ENCODE measurements at regions not wholly inside any gene's neighbourhood (a gene's known extent, or its start where the extent isn't known, plus 50 kb on each side); places are given as distances from the start of the nearest gene placed in this dataset. TPM values are rescaled to one million over a fixed set of nuclear protein-coding genes. Genes with fewer than 3 reads are reported as not detected.
"Not testable (repeated sequence)": the region's sequence is repeated elsewhere in the genome, so short reads cannot be mapped to it uniquely, and the experiment has no call there.

GRCh38 chr16:29607428-29607823, 55.6 kb upstream of the SPN start:
- H3K36me3 ChIP-seq (ENCODE audit: low read depth); POLR2A ChIA-PET (ENCODE audit: unreplicated experiment): not testable (repeated sequence)

DNA sequence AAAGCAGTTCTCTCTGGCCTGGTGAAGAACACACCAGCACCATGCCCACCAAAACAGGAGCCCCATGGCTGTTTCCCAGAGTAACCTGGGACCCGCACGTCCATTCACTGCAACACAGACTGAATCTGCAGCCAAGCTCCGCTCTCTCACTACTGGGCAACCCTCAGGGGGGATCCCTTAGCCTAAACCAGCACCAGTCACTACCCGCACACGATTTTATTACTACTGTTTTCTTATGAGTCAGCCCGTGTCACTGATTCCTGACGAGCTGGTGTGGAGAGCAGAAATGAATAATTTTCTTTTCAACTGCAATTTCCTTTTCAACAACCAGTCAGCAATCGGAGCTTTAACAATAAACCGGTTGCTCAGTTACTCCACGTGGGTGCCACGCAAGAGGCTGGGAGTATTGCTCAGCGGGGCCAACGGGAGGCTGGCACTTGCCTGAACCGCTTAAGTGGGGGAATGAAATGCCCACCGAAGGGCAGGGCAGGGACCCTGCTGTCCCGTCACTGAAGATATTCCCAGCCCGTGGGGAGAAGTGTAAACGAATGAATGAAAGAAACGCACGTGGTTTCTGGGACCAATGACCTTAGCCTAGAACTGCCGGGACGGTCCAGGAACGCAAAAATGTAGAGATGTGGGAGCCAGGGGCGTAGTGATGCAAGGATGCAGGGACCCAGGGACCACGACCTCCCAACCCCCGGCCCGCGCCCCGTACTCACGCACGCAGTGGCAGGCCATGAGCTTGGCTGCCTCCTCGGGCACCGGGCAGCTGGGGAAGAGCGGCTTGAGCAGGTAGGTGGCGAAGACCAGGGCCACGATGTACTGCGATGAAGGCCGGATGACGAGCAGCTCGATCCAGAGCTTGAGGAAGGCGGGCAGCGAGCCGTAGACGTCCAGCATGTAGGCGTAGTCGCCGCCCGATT, 50.4 kb upstream of the SPN start:
- H3F3A ChIP-seq (ENCODE audit: insufficient read depth, low read depth); H3K27me3 ChIP-seq (ENCODE audit: insufficient read depth, low read depth); H3K9me2 ChIP-seq (ENCODE audit: insufficient read depth); H3K9me3 ChIP-seq (ENCODE audit: insufficient read depth, low read depth); H3K36me3 ChIP-seq (ENCODE audit: low read depth); intact Hi-C loops (cut with micrococcal nuclease; ENCODE audit: unreplicated experiment): not testable (repeated sequence)
- POLR2A ChIA-PET (ENCODE audit: unreplicated experiment): interaction anchor here (0.6 to 0.7 kb wide), 4 partner anchors 202 to 1046 kb away, joined by 3 to 14 read pairs (median 7); no protein-coding TSS in a partner anchor
- CTCF ChIA-PET: interaction anchor here (1.0 kb wide), 1 partner anchor 87 kb away, joined by 3 read pairs; no protein-coding TSS in a partner anchor
- Histone ChIP-seq H4K20me1 (ENCODE audit: insufficient read depth) (peaks cover 23% of the 10 kb centered on the region), H3K4me1 (replicated peaks; ENCODE audit: insufficient read depth) (peaks cover 10% of the 10 kb centered on the region; the same call in 1 of the 2 replicates), H3K79me2 (ENCODE audit: low read depth) (peaks cover 56% of the 10 kb centered on the region), H3K27ac (peak overlapping the region; percentile 77), H3K4me3 (peak overlapping the region; percentile 65), H3K4me2 (peak overlapping the region; percentile 96), H2AFZ (peak overlapping the region; percentile 62; the same call in 1 of the 2 replicates)
- peak in 1 of 2 experiments; percentile 25 for DNase-seq
- TSS peak; percentile 82 for BruUV-seq (replicated peaks)

More at GRCh38 chr16:29607428-29607823, 55.6 kb upstream of the SPN start:
- Histone ChIP-seq H3K79me2 (ENCODE audit: low read depth) (peaks cover 95% of the 10 kb centered on the region), H3K4me1 (replicated peaks; ENCODE audit: insufficient read depth) (peaks cover 28% of the 10 kb centered on the region), H4K20me1 (ENCODE audit: insufficient read depth) (peaks cover 59% of the 10 kb centered on the region)
- DNase-seq; CTCF ChIA-PET; BruUV-seq (replicated peaks); H2AFZ ChIP-seq; H3K4me2 ChIP-seq; H3K27me3 ChIP-seq (ENCODE audit: insufficient read depth, low read depth); H3K9me3 ChIP-seq (ENCODE audit: insufficient read depth, low read depth); H3K27ac ChIP-seq; H3K9me2 ChIP-seq (ENCODE audit: insufficient read depth); H3F3A ChIP-seq (ENCODE audit: insufficient read depth, low read depth); intact Hi-C loops (cut with micrococcal nuclease; ENCODE audit: unreplicated experiment); H3K4me3 ChIP-seq: not testable (repeated sequence)

Small RNAs in the stretch of these regions (microRNA-seq; reads per million reads assigned to microRNA genes)
- gene MIR3680-2 (ENCODE audit: borderline number of aligned reads, borderline replicate concordance): not detected

Data from PC-9 (cell line).